ENCODE measurements at regions not wholly inside any gene's neighbourhood (a gene's known extent, or its start where the extent isn't known, plus 50 kb on each side); places are given as distances from the start of the nearest gene placed in this dataset.
"Not testable (repeated sequence)": the region's sequence is repeated elsewhere in the genome, so short reads cannot be mapped to it uniquely, and the experiment has no call there.

GRCh38 chrX:40895246-40895645 lies 159.9 kb upstream of the MED14 start:
- Histone ChIP-seq H3K9me3 (ENCODE audit: control insufficient read depth, insufficient read depth, low read length) (no peaks in the 10 kb centered on the region), H3K27ac (ENCODE audit: low read depth, low read length) (no peak overlapping the region), H3K27me3 (ENCODE audit: control insufficient read depth, insufficient read depth, low read length) (no peaks in the 10 kb centered on the region), H3K4me3 (ENCODE audit: low read depth, low read length) (no peak overlapping the region)
- ChIA-PET CTCF (interaction anchor here (0.9 kb wide), 1 partner anchor 17 kb away, joined by 4 read pairs; no protein-coding TSS in a partner anchor), POLR2A (no interaction called here)
- no peak for DNase-seq (ENCODE audit: low read depth, low spot score)
- TF ChIP-seq, protein P1, sequence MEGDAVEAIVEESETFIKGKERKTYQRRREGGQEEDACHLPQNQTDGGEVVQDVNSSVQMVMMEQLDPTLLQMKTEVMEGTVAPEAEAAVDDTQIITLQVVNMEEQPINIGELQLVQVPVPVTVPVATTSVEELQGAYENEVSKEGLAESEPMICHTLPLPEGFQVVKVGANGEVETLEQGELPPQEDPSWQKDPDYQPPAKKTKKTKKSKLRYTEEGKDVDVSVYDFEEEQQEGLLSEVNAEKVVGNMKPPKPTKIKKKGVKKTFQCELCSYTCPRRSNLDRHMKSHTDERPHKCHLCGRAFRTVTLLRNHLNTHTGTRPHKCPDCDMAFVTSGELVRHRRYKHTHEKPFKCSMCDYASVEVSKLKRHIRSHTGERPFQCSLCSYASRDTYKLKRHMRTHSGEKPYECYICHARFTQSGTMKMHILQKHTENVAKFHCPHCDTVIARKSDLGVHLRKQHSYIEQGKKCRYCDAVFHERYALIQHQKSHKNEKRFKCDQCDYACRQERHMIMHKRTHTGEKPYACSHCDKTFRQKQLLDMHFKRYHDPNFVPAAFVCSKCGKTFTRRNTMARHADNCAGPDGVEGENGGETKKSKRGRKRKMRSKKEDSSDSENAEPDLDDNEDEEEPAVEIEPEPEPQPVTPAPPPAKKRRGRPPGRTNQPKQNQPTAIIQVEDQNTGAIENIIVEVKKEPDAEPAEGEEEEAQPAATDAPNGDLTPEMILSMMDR (IDR thresholded peaks at IDR 0.05; ENCODE audit: low read depth, low read length), result no peak

DNA sequence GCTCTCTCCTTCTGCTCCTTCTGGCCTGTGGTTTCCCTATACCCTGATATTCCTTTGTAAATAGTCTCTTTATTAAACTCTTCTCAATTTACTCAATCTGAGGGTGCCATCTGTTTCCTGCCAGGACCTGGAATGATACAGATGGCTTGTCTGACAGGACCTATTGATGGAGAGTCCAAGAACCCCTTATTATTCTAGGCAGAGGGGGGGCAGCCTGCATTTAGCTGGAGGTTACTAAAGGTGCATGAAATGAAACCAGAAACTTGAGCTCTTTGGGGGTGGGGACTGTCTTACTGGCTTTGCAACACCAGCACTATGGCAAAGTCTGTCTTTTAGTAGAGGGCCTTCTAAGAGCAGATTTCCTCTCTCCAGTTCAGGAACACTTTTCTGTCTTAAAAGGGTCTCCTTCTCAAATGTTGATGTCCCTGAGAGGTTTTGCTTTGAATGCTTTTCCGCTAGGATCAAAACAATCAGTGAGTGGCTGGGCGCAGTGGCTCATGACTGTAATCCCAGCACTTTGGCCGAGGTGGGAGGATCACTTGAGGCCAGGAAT lies 162.5 kb upstream of the MED14 start:
- H3K4me3 ChIP-seq (ENCODE audit: low read depth, low read length), result no peak overlapping the region
- CTCF ChIA-PET, result no interaction called here
- POLR2A ChIA-PET, result no interaction called here
- H3K27me3 ChIP-seq (ENCODE audit: control insufficient read depth, insufficient read depth, low read length), result no peaks in the 10 kb centered on the region
- H3K9me3 ChIP-seq (ENCODE audit: control insufficient read depth, insufficient read depth, low read length), result no peaks in the 10 kb centered on the region
- TF ChIP-seq, protein P1 (IDR thresholded peaks at IDR 0.05; ENCODE audit: low read depth, low read length), result no peak
- no peak overlapping the region for H3K27ac ChIP-seq (ENCODE audit: low read depth, low read length)
- DNase-seq (ENCODE audit: low read depth, low spot score), result no peak

DNA sequence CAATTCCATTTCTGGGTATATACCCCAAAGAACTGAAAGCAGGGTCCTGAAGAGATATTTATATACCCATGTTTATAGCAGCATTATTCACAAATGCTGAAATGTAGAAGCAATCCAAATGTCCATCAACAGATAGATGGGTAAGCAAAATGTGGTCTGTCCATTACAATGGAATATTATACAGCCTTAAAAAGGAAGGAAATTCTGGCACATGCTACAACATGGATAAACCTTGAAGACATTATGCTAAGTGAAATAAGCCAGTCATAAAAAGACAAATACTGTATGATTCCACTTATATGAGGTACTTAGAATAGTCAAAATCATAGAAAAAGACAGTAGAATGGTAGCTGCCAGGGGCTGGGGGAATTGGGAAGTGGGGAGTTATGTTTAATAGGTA lies 169.4 kb upstream of the MED14 start:
- H3K9me3 ChIP-seq (ENCODE audit: control insufficient read depth, insufficient read depth, low read length); H3K4me3 ChIP-seq (ENCODE audit: low read depth, low read length); H3K27ac ChIP-seq (ENCODE audit: low read depth, low read length); H3K27me3 ChIP-seq (ENCODE audit: control insufficient read depth, insufficient read depth, low read length); CTCF ChIA-PET; DNase-seq (ENCODE audit: low read depth, low spot score); POLR2A ChIA-PET: not testable (repeated sequence)

GRCh38 chrX:40908026-40908425 lies 172.7 kb upstream of the MED14 start:
- TF ChIP-seq, protein P1 (IDR thresholded peaks at IDR 0.05; ENCODE audit: low read depth, low read length), result no peak
- ChIA-PET CTCF (no interaction called here), POLR2A (no interaction called here)
- DNase-seq (ENCODE audit: low read depth, low spot score), result no peak
- no peak overlapping the region for H3K4me3 ChIP-seq (ENCODE audit: low read depth, low read length)
- no peak overlapping the region for H3K27ac ChIP-seq (ENCODE audit: low read depth, low read length)
- no peaks in the 10 kb centered on the region for H3K9me3 ChIP-seq (ENCODE audit: control insufficient read depth, insufficient read depth, low read length)
- no peaks in the 10 kb centered on the region for H3K27me3 ChIP-seq (ENCODE audit: control insufficient read depth, insufficient read depth, low read length)

- peak; percentile 33 for DNase-seq (ENCODE audit: low read depth, low spot score)
- H3K9me3 ChIP-seq (ENCODE audit: control insufficient read depth, insufficient read depth, low read length), result no peaks in the 10 kb centered on the region
- CTCF ChIA-PET, result no interaction called here
Observed at GRCh38 chrX:40908857-40909475, 173.6 kb upstream of the MED14 start.

More at GRCh38 chrX:40908857-40909475, 173.6 kb upstream of the MED14 start:
- no peak overlapping the region for H3K4me3 ChIP-seq (ENCODE audit: low read depth, low read length)
- POLR2A ChIA-PET, result interaction anchor here (0.7 kb wide), 1 partner anchor 369 kb away, joined by 3 read pairs; no protein-coding TSS in a partner anchor
- H3K27me3 ChIP-seq (ENCODE audit: control insufficient read depth, insufficient read depth, low read length), result no peaks in the 10 kb centered on the region
- TF ChIP-seq, protein P1 (IDR thresholded peaks at IDR 0.05; ENCODE audit: low read depth, low read length), result no peak
- peak overlapping the region; percentile 65 for H3K27ac ChIP-seq (ENCODE audit: low read depth, low read length)

Data from AG04450 (cell line).